ENCODE measurements at regions not wholly inside any gene's neighbourhood (a gene's known extent, or its start where the extent isn't known, plus 50 kb on each side); places are given as distances from the start of the nearest gene placed in this dataset.
"Not testable (repeated sequence)": the region's sequence is repeated elsewhere in the genome, so short reads cannot be mapped to it uniquely, and the experiment has no call there.

- no peak for DNase-seq (ENCODE audit: low spot score)
Measured at GRCh38 chr13:79612604-79613003, 131.6 kb downstream of the NDFIP2 start.

GRCh38 chr13:79607895-79608294, 126.9 kb downstream of the NDFIP2 start:
- DNase-seq (ENCODE audit: low spot score): not testable (repeated sequence)
